ENCODE measurements at regions not wholly inside any gene's neighbourhood (a gene's known extent, or its start where the extent isn't known, plus 50 kb on each side); places are given as distances from the start of the nearest gene placed in this dataset.

DNA sequence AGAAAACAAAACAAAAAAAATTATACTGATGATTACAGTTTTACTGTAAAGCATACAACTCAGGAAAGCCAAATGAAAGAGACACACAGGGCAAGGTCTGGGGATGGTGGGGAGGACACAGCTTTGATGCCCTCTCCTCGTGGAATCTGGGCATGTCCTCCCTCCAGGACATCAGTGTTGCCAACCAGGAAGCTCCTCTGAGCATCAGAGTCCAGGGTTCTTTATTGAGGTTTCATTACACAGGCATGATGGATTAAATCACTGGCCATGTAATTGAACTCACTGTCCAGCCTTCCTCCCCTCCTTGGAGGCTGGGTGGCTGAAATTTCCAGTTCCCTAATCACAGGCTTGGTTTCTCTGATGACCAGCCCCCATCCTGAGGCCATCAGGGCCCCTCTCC is 89.6 kb upstream of the MIER3 start:
- H2BK120ac ChIP-seq (ENCODE audit: low read depth, low read length, poor library complexity, severe bottlenecking): no peak overlapping the region
- Mint-ChIP-seq H3K27ac (no peak overlapping the region), H3K36me3 (ENCODE audit: insufficient read depth in 1 of 3, low read depth in 3 of 3) (no peaks in the 10 kb centered on the region), H3K9me3 (no peaks in the 10 kb centered on the region), H3K27me3 (ENCODE audit: low read depth) (no peaks in the 10 kb centered on the region), H3K4me3 (no peak overlapping the region), H3K4me1 (peaks cover 4% of the 10 kb centered on the region in 2 experiments; a peak in 3 of 4 replicates)
- no peak overlapping the region for H3K23ac ChIP-seq (ENCODE audit: insufficient read length, low read depth, low read length)
- no peak overlapping the region for H2BK5ac ChIP-seq (ENCODE audit: insufficient read length, low read length)
- H3K27ac ChIP-seq (ENCODE audit: insufficient read length, low read depth, low read length): no peak overlapping the region
- DNase-seq: no peak
- no CpG with 5 or more reads among the region's 1 CpG for WGBS (ENCODE audit: extremely low coverage, insufficient read length, low lambda C conversion rate)
- H2AK5ac ChIP-seq (ENCODE audit: insufficient read length, low read length): no peak overlapping the region
- no peaks in the 10 kb centered on the region for H3K23me2 ChIP-seq (ENCODE audit: insufficient read length, low read depth, low read length, poor library complexity, severe bottlenecking)
- H3K9me3 ChIP-seq (ENCODE audit: control insufficient read depth, low read depth, low read length): no peaks in the 10 kb centered on the region
- no peak overlapping the region for H2BK12ac ChIP-seq (ENCODE audit: insufficient read length, low read depth, low read length)
- no peak overlapping the region for H4K5ac ChIP-seq (ENCODE audit: insufficient read length, low read depth, low read length)
- TF ChIP-seq, protein P1, sequence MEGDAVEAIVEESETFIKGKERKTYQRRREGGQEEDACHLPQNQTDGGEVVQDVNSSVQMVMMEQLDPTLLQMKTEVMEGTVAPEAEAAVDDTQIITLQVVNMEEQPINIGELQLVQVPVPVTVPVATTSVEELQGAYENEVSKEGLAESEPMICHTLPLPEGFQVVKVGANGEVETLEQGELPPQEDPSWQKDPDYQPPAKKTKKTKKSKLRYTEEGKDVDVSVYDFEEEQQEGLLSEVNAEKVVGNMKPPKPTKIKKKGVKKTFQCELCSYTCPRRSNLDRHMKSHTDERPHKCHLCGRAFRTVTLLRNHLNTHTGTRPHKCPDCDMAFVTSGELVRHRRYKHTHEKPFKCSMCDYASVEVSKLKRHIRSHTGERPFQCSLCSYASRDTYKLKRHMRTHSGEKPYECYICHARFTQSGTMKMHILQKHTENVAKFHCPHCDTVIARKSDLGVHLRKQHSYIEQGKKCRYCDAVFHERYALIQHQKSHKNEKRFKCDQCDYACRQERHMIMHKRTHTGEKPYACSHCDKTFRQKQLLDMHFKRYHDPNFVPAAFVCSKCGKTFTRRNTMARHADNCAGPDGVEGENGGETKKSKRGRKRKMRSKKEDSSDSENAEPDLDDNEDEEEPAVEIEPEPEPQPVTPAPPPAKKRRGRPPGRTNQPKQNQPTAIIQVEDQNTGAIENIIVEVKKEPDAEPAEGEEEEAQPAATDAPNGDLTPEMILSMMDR (conservative IDR thresholded peaks at IDR 0.05): no peak
- no peak overlapping the region for H4K8ac ChIP-seq (replicated peaks; ENCODE audit: insufficient read length, low read depth, low read length)
- no peak overlapping the region for H4K91ac ChIP-seq (ENCODE audit: insufficient read length, low read depth, low read length)
- H3K79me1 ChIP-seq (ENCODE audit: insufficient read depth, low read depth, low read length, poor library complexity, severe bottlenecking): no peaks in the 10 kb centered on the region
- H3K4me2 ChIP-seq (ENCODE audit: insufficient read depth, insufficient read length, low read length): no peak overlapping the region
- no peak overlapping the region for H3K18ac ChIP-seq (ENCODE audit: insufficient read length, low read depth, low read length)
- no peaks in the 10 kb centered on the region; the same call in 1 of the 2 replicates for H3K27me3 ChIP-seq (ENCODE audit: insufficient read depth, low read length)
- no peak overlapping the region for H3K56ac ChIP-seq (ENCODE audit: insufficient read length, low read depth, low read length)
- H2BK20ac ChIP-seq (ENCODE audit: low read depth, low read length, poor library complexity, severe bottlenecking): no peak overlapping the region
- H2BK15ac ChIP-seq (ENCODE audit: low read depth, low read length): no peak overlapping the region
- no peak overlapping the region for H3K4ac ChIP-seq (ENCODE audit: low read depth, low read length)
- no peak overlapping the region for H3K9ac ChIP-seq (ENCODE audit: extremely low read depth, insufficient read length, low read length)
- no peak overlapping the region for H2AFZ ChIP-seq (ENCODE audit: low read length)
- H3K79me2 ChIP-seq (ENCODE audit: insufficient read depth, low read length): no peaks in the 10 kb centered on the region
- H3K4me1 ChIP-seq (ENCODE audit: insufficient read depth, low read length): no peaks in the 10 kb centered on the region
- no peak overlapping the region for H3T11ph ChIP-seq (ENCODE audit: low read length)
- no peaks in the 10 kb centered on the region for H4K20me1 ChIP-seq (ENCODE audit: control insufficient read depth, insufficient read depth, insufficient read length)
- no peak overlapping the region for H3K14ac ChIP-seq (ENCODE audit: insufficient read depth, low read length)

All from H9 (cell line).